Fibroblast of gingiva (primary cell): ENCODE measurements at regions not wholly inside any gene's neighbourhood (a gene's known extent, or its start where the extent isn't known, plus 50 kb on each side); places are given as distances from the start of the nearest gene placed in this dataset.
A peak's percentile ranks its signal among the peaks of the same experiment; 100 is the strongest.

Experiments
- DNase-seq: peaks from one replicate; pipeline ENCODE4 v3.0.0-alpha.2; 2011; ENCODE audit warnings: low read depth

DNA sequence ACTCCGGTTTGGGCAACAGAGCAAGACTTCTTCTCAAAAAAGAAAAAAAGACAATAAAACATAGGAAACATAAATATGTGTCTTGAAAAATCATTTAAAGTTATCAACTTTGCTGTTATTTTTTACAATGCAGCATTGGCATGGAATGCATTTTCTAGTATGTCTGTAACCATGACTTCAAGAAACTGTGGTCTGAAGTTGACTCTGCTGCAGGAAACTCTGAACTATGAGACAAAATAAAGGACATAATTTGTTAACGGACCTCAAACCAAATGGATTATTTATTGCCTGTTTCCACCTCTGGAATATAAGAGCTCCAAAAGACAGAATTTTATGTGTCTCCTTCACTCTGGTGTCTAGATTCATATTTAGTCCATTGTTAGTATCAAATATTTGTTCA lies 79.1 kb downstream of the TRIB2 start:
- DNase-seq = no peak

DNA sequence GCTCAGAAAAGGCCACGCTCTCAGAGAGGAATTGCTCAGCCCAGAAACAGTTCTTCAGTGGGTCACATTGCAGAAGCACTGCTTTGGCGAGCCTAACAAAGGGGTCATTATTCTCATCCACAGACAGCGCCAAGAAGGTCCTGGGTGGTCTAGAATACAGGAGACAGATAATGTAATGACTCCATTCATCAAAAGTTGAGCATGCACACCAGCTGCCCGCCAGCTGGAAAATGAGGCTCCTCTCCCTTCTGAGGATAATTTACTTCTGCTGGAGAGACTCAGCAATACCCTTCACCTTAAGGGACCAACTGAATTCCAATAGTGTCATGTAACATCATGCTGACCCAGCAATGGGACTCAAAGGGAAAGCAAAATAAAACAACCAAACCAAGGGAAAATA lies 79.9 kb downstream of the TRIB2 start:
- no peak for DNase-seq

DNA sequence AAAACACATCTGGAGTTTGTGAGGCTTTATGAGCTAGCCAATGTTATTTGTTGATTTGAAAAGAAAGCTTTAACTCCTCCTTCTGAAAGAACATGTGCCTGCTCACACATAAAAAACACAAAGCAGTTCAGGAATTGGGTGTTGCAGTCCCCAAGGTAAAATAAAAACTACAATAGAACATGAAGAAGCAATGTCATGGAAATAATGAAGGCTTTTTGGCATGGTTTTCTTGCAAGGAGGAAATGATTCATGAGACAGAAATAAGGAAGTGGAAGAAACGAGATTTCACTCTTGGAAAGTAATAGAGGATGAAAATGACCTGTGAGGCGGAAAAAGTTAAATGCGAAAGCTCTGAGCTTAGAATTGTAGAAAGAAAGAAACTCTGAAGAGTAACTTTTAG lies 81.1 kb downstream of the TRIB2 start:
- DNase-seq = peak; percentile 64

GRCh38 chr2:12803607-12804006 lies 86.9 kb downstream of the TRIB2 start:
- DNase-seq = peak; percentile 50

- DNase-seq = no peak
These were observed 87.5 kb downstream of the TRIB2 start for GRCh38 chr2:12804091-12804856.

DNA sequence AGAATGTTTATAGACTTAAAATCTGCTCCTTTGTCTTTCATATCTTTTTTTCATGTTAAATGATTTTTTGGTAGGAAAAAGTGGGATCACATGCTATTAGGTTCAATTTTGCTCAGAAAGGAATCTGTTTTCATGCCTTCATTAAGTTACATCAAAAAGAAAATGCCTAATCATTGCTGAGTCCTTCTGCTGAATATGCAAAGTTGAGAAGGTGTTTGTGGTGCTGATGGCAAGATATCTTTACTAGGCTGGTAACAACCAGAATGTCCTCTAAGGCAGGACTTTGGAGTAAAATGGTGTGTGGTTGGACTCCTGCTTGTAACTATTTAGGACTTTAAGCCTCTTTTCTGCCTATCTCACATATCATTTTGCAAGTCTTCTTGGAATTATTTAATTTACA lies 88.3 kb downstream of the TRIB2 start:
- DNase-seq = no peak

DNA sequence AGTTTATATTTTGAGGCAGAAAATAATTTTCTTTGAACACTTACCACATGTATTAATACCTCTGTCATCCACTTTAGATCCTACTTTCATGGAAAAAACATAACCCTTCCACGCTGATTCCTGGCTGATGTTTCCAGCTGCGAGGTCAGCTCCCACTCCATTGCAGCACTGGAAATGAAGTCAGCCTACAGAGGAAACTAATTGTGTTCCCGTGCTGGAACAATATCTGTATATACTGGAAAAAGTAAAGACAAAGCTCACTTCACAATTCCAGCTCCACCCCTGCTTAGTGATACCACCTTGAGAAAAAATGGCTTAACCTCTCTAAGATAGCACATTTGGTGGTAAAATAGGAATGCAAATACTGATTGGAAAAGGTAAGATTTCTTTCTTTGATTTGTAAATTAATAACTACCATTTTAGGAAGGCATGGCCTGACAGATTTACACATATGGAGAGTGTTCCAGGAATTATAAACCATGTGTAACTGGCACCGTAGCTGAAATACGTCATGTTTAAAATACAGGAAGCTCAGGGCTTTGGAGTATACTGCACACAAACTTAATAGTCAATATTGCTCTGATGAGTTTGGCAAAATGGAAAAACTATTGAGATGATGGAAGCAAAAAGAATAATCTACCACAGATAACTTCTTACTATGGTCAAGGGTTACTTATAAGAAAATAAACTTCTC lies 90.0 kb downstream of the TRIB2 start:
- no peak for DNase-seq

DNA sequence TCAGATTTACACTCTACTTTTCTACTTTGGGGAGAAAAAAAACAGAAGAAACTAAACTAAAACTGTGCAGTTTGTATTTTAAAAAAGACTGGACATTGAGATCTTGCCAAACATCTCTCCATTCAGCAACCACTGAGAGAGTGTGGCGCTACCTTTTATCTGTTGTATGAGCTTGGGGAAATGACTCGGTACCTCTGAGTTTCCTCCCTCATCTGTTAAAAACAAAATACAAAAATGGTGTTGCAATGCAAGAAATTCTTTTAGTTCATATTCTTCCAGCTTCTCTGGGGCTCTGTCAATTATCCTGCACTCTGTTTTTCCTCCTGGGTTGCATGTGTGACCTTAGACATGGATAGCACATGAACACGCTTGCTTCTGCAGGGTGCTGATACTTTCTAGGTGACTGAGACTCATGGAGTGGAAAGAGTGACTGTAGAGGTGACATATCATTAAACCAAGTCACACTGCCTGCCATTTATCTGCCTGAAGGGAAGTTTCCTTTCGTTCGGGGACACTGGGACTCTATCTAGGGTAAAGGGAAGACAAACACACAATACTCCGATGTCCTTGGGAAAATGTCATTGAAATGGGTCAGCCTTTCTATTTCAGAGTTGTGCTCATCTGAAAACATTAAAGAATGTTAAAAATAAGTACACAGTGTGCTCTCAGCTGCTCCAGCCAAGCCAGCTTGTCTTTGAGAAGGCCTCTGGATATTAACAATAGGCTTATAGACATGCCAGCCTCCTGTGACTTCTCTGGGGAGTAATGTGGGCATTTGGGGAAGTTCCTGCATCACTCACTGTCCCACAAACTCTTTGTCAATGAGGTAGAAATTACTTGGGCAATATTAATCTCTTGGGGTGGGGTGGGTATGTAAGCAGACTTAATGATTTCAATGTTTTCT lies 91.4 kb downstream of the TRIB2 start:
- DNase-seq = peak; percentile 86

GRCh38 chr2:12809526-12809925 lies 92.8 kb downstream of the TRIB2 start:
- DNase-seq = no peak

GRCh38 chr2:12811916-12812315 lies 95.2 kb downstream of the TRIB2 start:
- peak; percentile 66 for DNase-seq

DNA sequence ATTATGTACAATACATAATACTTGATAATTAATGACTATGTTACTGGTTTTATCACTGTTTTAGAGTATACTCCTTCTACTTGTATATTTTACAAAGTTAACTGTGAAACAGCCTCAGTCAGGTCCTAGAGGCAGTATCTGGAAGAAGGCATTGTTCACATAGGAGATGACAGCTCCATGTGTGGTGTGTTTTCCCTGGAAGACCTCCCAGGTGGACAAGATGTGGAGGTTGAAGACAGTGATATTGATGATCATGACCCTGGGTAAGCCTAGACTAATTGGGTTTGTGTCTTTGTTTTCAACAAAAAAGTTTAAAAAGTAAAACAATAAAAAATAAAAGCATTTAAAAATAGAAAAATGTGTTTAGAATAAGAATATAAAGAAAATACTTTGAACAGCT lies 96.4 kb downstream of the TRIB2 start:
- DNase-seq = no peak

GRCh38 chr2:12816379-12817306 lies 99.9 kb downstream of the TRIB2 start:
- no peak for DNase-seq

DNA sequence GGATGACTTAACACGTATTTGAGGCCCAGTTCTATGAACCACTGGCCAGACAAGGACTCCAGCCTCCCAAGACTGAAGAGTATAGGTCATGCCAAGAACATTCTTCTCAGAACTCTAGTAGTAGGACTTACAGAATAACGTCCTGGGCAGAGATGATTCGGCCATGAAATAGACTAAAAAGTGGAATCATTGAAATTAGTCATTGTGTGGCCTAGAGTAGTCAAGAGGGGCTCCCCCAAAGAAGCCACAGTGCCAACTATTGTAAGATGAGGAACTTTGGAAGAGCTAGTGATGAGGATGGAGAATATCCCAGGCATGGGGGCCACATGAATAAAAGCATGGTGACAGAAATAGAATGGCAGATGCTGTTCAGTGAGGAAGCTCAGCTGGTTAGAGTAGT lies 101.1 kb downstream of the TRIB2 start:
- DNase-seq = no peak

- DNase-seq = no peak
These were observed 101.8 kb downstream of the TRIB2 start for GRCh38 chr2:12818416-12819102.

GRCh38 chr2:12819103-12819475 lies 102.4 kb downstream of the TRIB2 start:
- peak; percentile 98 for DNase-seq

- DNase-seq = peak; percentile 92
These were observed 103.0 kb downstream of the TRIB2 start for GRCh38 chr2:12819721-12820120.

DNA sequence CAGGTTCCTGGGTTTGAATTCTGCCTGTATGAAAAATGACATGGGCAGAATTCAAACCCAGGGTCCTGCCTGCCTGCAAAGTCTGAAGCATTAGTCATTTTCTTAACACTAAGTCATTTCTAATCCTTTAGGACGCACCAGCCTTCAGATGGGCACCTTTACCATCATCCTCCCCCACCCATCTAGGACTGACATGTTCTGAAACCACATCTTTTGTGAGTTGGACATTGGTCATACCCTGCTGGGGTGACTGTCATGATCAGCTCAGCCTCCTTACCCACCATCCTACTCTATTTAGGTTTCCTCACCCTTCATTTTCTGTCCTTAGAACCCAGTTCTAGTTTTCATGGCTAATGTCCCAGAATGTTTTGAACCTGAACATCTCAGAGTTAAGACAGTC lies 104.9 kb downstream of the TRIB2 start:
- DNase-seq = no peak

GRCh38 chr2:12824351-12824777 lies 107.6 kb downstream of the TRIB2 start:
- DNase-seq = peak; percentile 42

- peak; percentile 71 for DNase-seq
These were observed 108.1 kb downstream of the TRIB2 start for GRCh38 chr2:12824778-12825379.

DNA sequence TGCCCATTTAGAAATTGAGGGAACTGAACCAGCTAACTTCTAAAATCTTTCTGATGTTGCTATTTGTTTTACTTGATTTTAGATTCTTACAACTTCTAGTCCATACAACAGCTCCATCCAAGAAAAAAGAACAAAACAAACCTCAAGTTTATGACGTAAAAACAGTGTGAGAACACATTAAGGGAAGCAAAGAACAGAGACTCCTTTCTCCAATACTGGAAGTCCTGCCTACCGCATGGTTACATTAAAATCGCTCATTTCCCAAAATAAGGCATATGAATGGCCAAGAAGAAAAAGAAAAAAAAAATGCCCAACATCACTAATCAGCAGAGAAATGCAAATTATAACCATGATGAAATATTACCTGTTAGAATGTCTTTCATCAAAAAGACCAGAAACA lies 110.0 kb downstream of the TRIB2 start:
- DNase-seq = no peak

- DNase-seq = no peak
These were observed 111.0 kb downstream of the TRIB2 start for GRCh38 chr2:12827721-12828120.
